ENCODE measurements at regions not wholly inside any gene's neighbourhood (a gene's known extent, or its start where the extent isn't known, plus 50 kb on each side); places are given as distances from the start of the nearest gene placed in this dataset.

DNA sequence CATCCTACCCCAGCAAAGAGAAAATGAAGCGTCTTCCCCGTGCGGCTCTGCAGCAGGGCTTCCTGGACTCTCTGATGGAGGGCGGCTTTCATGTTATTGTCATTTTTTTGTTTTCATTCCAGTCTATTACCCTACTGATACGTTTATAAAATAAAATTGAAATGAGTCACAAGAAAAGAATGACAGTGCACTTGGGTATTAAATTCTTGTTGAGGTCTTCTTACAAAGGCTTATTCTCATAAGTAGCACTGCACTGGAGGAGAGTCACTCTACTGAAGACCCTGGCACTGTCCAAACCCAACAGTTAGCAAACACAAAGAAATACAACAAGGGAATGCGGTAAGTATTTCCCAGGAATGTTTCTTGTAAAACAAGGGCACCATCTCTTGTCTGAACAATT, 379.3 kb downstream of the MAFB start:
- ChIA-PET POLR2A (ENCODE audit: partially characterized antibody) (no interaction called here), CTCF (ENCODE audit: partially characterized antibody) (no interaction called here)
- no peak for DNase-seq (ENCODE audit: low read depth in 1 of 2, low spot score in 2 of 2)
- H4K20me1 ChIP-seq (replicated peaks in 1 of 2; ENCODE audit: control insufficient read depth in 1 of 2, insufficient read depth in 2 of 2, low read length in 2 of 2) = no peaks in the 10 kb centered on the region
- H3K4me3 ChIP-seq (ENCODE audit: extremely low read depth in 1 of 4, insufficient read depth in 2 of 4, low read depth in 3 of 4, low read length in 4 of 4) = no peak overlapping the region
- H3K79me1 ChIP-seq (ENCODE audit: low read depth, low read length) = no peaks in the 10 kb centered on the region
- no peak overlapping the region for H4K91ac ChIP-seq (replicated peaks; ENCODE audit: insufficient read length, low read length)
- no peak overlapping the region for H4K8ac ChIP-seq (ENCODE audit: extremely low read depth, insufficient read depth, low read length)
- no peak overlapping the region for H3K23ac ChIP-seq (ENCODE audit: insufficient read length)
- no peak overlapping the region; the same call in 1 of the 2 replicates for H2BK15ac ChIP-seq (ENCODE audit: low read length)
- FAIRE-seq = no peak
- H3K9ac ChIP-seq (replicated peaks in 1 of 4; ENCODE audit: extremely low read depth in 1 of 4, low read depth in 3 of 4, low read length in 3 of 4) = no peak overlapping the region
- H2BK5ac ChIP-seq (ENCODE audit: low read depth, low read length) = no peak overlapping the region
- H3K56ac ChIP-seq (replicated peaks; ENCODE audit: insufficient read length, low read depth, low read length) = no peak overlapping the region
- H2AFZ ChIP-seq (ENCODE audit: low read length) = no peak overlapping the region
- no peaks in the 10 kb centered on the region for H3K36me3 ChIP-seq (ENCODE audit: control insufficient read depth in 2 of 4, insufficient read depth in 4 of 4, low read length in 3 of 4)
- H2BK120ac ChIP-seq (replicated peaks; ENCODE audit: low read depth, low read length) = no peak overlapping the region
- H3K4ac ChIP-seq (replicated peaks; ENCODE audit: insufficient read length, low read depth, low read length) = no peak overlapping the region
- no peak overlapping the region for H4K5ac ChIP-seq (ENCODE audit: insufficient read length, low read depth, low read length)
- H3K79me2 ChIP-seq (ENCODE audit: control insufficient read depth in 1 of 2, insufficient read depth in 2 of 2, low read length in 2 of 2) = no peaks in the 10 kb centered on the region
- no peak overlapping the region for H3K14ac ChIP-seq (ENCODE audit: insufficient read length)
- no peak overlapping the region for H3K4me2 ChIP-seq (ENCODE audit: insufficient read depth in 1 of 2, low read depth in 2 of 2, low read length in 2 of 2)
- no peak overlapping the region for H3K27ac ChIP-seq (ENCODE audit: low read depth, low read length)
- no peak overlapping the region for H2BK20ac ChIP-seq (ENCODE audit: low read length)
- no peaks in the 10 kb centered on the region for H3K23me2 ChIP-seq (ENCODE audit: low read depth, low read length)
- no peaks in the 10 kb centered on the region for H3K9me3 ChIP-seq (ENCODE audit: insufficient read depth in 2 of 2, low read depth in 1 of 2, low read length in 1 of 2)
- no peak overlapping the region for H2BK12ac ChIP-seq (ENCODE audit: low read depth, low read length)
- no peak overlapping the region for H3K18ac ChIP-seq (ENCODE audit: extremely low read depth, low read length)
- 94% methylated on average over 6 of the region's 6 CpGs; no CpG with 5 or more reads in 1 of the 2 experiments for WGBS, 2 experiments (ENCODE audit: extremely low coverage in 1 of 2, insufficient coverage in 1 of 2, insufficient read length in 1 of 2, insufficient replicate concordance in 2 of 2, low coverage in 1 of 2, low lambda C conversion rate in 2 of 2, missing lambda C conversion rate in 1 of 2)
- H2AK5ac ChIP-seq (ENCODE audit: low read depth, low read length) = no peak overlapping the region
- H3K4me1 ChIP-seq (replicated peaks in 1 of 4; ENCODE audit: control insufficient read depth in 3 of 4, insufficient read depth in 4 of 4, low read length in 3 of 4) = no peaks in the 10 kb centered on the region; a peak in 1 of 7 replicates
- no peaks in the 10 kb centered on the region; a peak in 1 of 7 replicates for H3K27me3 ChIP-seq (replicated peaks in 1 of 4; ENCODE audit: control insufficient read depth in 3 of 4, extremely low read depth in 1 of 4, insufficient read depth in 3 of 4, low read length in 3 of 4)
- TF ChIP-seq, protein P1, sequence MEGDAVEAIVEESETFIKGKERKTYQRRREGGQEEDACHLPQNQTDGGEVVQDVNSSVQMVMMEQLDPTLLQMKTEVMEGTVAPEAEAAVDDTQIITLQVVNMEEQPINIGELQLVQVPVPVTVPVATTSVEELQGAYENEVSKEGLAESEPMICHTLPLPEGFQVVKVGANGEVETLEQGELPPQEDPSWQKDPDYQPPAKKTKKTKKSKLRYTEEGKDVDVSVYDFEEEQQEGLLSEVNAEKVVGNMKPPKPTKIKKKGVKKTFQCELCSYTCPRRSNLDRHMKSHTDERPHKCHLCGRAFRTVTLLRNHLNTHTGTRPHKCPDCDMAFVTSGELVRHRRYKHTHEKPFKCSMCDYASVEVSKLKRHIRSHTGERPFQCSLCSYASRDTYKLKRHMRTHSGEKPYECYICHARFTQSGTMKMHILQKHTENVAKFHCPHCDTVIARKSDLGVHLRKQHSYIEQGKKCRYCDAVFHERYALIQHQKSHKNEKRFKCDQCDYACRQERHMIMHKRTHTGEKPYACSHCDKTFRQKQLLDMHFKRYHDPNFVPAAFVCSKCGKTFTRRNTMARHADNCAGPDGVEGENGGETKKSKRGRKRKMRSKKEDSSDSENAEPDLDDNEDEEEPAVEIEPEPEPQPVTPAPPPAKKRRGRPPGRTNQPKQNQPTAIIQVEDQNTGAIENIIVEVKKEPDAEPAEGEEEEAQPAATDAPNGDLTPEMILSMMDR (IDR thresholded peaks at IDR 0.05; ENCODE audit: control extremely low read depth in 1 of 3, insufficient read depth in 1 of 3, low read depth in 1 of 3, low read length in 3 of 3) = no peak
- TF ChIP-seq RNF2 (IDR thresholded peaks at IDR 0.05; ENCODE audit: borderline replicate concordance, low read depth, low read length, missing control alignments, poor library complexity, severe bottlenecking) = no peak
- no peak for TF ChIP-seq TAF1 (IDR thresholded peaks at IDR 0.05; ENCODE audit: low read depth, low read length)
- no peak for TF ChIP-seq GTF2F1 (IDR thresholded peaks at IDR 0.05; ENCODE audit: borderline replicate concordance, low read depth, low read length)
- TF ChIP-seq RXRA (IDR thresholded peaks at IDR 0.05; ENCODE audit: insufficient read depth, low read depth, low read length) = no peak
- TF ChIP-seq SAP30 (IDR thresholded peaks at IDR 0.05; ENCODE audit: insufficient read depth, insufficient replicate concordance, low read length) = no peak
- no peak for TF ChIP-seq ZNF274 (IDR thresholded peaks at IDR 0.05; ENCODE audit: borderline replicate concordance, extremely low read depth, low read length)
- TF ChIP-seq, protein P2, sequence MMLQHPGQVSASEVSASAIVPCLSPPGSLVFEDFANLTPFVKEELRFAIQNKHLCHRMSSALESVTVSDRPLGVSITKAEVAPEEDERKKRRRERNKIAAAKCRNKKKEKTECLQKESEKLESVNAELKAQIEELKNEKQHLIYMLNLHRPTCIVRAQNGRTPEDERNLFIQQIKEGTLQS (IDR thresholded peaks at IDR 0.05; ENCODE audit: insufficient read depth, low read depth, low read length) = no peak
- no peak for TF ChIP-seq KDM5A (IDR thresholded peaks at IDR 0.05; ENCODE audit: low read length)
- TF ChIP-seq, protein P3, sequence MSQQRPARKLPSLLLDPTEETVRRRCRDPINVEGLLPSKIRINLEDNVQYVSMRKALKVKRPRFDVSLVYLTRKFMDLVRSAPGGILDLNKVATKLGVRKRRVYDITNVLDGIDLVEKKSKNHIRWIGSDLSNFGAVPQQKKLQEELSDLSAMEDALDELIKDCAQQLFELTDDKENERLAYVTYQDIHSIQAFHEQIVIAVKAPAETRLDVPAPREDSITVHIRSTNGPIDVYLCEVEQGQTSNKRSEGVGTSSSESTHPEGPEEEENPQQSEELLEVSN (IDR thresholded peaks at IDR 0.05) = no peak
